HPDE6-E6E7 (cell line): ENCODE measurements at regions not wholly inside any gene's neighbourhood (a gene's known extent, or its start where the extent isn't known, plus 50 kb on each side); places are given as distances from the start of the nearest gene placed in this dataset.

Experiments used
- DNase-seq: peaks from one replicate; pipeline ENCODE4 v3.0.0; 2011; ENCODE audit warnings: missing footprints; ENCODE audit errors: extremely low spot score

DNA sequence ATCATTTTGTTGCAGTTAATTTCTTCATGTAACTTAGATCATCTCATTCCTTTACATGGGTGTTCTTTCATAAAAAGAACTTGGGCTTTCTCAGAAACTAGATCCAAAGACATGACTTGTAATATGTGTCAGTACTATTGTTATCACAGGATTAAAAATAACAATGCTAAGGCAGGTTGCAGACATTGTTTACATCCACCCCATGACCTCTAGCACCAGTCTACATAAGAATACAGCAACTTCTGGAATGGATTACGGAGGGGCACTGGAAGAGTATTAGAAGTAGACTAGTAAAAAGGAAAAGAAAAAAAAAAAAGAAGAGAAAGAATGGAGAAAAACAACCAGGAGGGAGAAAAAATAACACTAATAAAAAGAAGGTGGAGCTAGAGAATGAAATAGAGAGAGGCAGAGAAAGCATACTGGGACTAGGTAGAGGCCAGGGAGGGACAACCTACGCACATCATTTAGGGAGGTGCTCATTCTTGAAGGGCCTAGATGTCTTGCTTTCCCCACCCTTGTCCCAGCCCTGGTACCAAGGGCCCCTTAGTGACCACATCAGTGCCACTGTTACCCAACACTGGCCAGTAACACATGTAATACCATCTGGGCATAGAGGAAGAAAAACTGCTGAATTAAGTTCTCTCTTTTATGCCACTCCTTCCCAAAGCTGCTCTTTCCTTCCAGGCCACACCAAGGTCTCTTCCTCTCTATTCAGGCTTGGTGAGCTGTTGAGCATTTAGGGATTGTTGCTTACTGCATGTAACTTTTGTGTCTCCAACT, 70.6 kb upstream of the KLF7 start:
- DNase-seq: no peak

DNA sequence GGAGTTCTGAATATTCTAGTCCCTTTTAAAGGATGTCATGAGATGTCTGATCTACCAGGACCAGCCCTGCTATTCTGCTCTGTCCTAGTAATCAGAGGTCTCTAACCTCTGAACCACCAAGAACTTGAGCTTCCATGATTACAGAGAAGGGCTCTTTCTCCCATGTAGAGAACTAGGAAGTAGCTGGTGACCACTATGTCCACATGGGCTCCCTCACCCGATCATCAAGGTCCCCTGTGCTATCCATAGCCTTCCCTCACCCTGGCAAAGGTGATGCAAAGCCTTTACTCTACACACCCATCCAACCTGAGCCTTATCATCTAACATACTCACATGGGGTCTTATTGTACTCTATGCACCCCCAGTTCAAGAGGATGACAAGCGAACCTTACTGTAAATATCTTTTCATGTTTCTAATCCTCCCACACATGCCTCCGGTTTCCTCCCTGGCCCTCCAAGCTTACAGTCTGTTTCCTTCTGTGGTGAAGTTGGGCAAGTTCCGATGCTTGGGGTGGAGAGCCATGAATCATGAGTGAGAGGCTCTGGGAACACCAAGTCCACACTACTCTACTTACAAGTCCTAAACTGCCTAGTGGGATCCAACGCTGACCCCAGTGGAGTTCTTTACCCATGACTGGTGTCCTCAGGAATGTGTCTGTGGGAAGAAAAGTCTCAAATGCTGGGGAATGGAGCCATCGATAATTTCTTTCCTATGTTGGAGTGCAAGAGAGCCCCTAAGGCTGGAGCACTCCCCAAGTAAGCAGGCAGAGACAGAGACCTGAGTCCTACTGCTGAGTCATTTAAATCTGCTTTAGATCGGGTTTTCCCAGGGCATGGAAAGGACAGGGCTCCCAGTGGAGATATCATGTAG, 73.3 kb upstream of the KLF7 start:
- DNase-seq: peak; percentile 93

DNA sequence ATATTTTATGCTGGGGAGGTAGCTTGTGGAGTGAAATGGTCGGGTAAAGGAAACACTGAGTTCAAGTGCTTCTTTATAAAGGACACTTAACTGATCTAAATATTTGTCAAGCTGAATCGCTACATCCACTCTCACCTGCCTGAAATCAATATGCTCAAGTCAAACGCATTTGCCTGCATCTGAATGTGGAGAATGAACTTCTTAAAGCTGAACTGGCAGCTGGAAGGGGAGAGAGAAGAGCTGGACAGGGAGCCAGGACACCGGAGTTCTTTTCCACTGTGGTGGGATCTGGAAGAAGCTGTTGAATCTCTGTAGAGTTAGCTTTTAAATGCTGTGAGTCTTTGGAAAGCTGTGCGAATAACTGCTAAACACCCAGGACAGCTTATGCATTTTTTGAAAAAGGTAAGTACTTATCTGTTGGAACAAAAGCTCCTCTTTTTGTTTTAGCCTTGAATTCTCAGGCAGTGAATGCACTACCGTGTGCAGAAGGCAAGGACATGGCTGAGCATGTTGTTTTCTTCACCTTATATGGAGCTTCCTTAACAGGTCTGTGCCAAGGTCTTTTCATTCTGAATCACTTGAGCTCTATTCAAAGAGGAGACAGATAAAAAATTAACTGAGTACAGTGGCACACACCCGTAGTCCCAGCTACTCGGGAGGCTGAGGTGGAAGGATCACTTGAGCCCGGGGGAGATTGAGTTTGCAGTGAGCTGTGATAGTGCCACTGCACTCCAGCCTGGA, 74.2 kb upstream of the KLF7 start:
- peak; percentile 49 for DNase-seq

DNA sequence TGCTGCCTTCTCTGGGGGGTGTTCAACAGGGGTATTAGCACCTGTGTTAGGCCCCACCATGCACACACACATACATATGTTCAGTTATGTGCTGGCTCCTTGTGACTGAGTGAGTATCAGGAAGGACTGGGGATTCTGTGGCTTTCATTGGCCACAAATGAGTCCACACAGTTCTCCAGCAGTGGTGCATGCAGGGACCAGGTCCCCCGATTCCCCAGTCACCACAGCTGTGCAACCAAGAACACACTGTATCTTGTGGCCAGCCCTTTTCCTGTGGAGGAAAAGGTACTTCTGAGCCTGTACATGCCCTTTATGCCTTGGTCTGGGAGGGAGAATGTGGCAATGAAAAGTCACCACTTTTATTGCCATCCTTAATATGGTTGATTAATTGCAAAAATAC, 74.9 kb upstream of the KLF7 start:
- DNase-seq: no peak

DNA sequence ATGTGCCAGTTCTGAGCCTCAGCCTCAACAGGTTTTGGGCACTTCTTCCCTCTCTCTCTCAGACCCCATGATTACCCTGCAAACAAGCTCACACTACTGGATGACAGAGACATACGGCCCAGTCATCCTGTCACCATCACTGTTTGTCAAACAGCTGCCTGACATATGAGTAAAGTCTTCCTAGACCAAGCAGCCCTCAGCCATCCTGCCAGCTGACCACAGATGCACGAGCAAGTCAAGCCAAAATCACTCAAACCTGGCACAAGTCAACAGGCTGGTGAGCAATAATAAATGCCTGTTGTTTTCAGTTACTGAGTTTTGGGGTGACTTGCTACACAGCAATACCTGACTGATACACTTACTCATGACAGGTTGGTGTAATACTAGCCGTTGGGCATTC, 75.5 kb upstream of the KLF7 start:
- DNase-seq: no peak

DNA sequence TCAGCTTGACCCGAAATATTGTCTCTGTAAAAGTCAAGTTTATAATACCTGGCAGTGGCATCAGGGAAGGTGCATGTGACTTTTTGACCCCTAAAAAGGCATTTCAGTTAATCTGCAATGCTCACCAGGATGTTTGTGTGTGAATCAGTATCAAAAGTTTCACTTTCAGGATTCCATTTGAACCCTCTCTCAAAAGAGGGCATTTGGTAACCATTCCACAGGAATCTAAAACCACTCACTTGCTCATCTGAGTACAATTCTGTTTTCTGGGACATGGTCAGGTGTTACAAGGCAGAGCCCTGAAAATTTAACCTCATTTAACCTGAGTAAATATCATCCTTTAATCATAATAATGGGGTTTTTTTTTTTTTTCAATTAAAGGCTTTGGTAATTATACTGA, 77.9 kb upstream of the KLF7 start:
- DNase-seq: no peak

DNA sequence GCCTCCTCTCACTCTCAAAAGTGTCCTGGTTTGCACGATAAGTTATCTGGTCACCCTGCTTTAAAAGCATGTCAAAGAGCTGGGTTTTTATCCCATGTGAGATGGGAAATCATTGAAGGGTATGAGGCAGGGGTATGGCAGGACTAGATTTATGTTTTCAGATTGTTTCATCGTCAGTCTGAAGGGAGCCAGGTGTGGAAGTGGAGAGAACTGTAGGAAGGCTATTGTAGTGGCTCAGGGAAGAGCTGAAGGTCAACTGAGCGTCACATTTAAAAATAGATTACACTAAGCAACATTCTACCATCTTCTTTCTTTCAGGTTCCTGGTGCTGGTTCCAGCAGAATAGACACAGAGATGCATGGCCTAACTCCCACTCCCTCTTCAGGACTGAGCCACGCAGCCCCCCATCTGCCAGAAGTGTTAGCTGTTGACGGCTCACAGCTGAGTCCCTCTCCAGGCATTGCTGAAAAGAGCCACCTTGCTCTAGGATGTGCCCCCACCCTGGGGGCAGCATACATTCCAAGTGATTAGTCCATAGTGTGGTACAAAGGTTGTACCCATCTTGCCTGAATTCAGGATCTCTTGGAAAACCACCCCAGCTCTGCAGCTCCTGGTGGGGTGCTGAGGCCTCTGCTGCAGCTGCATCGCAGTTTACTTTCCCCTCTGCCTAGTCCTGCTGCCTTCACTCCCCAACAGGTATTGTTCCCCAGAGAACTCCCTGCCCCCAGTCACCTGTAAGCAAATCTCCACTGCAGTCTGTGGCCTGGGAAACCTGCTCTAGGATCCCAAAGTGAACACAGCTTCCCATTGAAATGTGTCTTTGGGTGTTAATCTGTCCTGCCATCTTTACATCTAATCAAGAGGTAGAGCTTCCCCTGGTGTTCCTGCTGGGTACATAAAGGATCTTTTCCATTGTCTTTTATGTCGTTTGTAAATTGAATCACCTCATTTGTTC, 79.5 kb upstream of the KLF7 start:
- DNase-seq: no peak

DNA sequence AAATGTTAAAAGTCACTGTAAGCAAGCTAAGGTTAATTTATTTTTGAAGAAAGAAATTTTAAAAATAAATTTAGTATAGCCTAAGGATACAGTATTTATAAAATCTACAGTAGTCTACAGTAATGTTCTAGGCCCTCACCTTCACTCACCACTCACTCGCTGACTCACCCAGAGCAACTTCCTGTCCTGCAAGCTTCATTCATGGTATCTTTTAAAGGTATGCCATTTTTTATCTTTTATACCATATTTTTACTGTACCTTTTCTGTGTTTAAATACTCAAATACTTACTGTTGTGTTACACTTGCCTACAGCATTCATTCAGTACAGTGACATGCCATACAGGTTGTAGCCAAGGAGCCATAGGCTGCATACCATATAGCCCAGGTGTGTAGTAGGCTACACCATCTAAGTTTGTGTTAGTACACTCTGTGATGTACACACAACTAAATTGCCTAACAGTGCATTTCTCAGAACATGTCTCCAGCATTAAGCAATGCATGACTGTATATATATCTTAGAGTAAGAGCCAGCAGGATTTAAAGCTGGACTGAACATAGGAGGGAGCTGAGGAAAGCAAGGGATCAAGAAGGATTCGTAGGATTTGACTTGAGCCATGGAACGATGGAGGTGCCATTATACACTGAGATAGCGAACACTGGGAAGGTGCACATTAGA, 83.1 kb upstream of the KLF7 start:
- DNase-seq: no peak

DNA sequence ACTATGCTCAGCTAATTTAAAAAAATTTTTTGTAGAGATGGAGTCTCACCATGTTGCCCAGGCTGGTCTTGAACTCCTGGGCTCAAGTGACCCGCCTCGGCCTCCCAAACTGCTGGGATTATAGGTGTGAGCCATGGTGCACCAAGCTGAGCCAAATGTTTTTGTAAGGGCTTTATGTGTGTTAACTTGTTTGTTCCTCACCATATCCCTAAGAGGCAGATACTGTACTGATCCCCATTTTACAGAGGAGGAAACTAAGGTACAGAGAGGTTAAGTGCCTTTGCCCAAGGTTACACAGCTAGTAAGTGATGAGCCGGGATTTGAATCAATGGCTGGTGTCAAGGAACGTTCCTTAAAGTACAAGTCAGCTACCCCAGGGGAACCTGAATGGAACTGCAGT, 85.3 kb upstream of the KLF7 start:
- no peak for DNase-seq

DNA sequence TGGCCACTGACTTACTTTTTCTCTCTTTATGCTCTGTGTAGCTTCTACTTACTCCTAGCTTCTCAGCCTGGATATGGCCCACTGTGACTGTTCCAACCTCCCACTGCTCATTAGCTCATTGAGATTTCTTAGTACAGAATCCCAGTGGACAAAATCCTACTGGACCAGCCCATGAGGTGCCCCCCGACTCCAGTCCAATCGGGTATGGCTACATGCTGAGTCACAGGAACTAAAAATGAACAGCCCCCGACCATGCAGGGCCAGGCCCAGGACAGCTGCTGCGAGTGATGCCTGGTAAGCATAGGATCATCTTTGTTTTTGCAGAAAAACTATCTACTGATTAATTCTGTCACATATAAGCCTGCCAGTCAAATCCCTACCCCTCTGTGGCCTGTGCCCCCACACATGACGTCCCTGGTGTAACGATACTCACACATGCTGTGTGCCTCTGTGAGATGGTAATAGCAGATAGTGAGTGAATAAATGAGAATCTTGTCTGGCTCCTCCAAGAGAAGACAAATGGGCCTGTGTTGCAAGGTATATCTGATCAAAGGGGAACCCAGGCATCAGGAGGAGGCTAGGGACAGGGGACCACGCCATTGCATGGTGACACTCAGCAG, 85.9 kb upstream of the KLF7 start:
- no peak for DNase-seq

DNA sequence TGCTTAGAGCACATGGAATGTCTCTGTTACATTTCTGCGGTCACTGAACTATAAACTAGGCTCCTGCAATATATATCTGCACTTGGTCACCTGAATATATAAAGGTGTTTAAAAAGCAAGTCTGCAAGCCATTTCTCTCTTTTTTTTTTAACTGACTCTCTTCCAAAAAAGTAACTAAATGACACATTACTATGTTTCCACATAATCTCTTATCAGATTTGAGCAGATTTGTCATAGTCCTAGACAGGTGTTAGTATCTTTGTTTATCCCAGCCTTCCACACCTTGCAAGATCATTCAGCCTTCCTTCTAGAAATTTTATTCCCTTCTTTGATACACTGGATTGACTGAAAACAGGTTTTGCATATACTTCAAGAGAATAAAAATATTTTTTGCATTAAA, 86.7 kb upstream of the KLF7 start:
- DNase-seq: no peak

DNA sequence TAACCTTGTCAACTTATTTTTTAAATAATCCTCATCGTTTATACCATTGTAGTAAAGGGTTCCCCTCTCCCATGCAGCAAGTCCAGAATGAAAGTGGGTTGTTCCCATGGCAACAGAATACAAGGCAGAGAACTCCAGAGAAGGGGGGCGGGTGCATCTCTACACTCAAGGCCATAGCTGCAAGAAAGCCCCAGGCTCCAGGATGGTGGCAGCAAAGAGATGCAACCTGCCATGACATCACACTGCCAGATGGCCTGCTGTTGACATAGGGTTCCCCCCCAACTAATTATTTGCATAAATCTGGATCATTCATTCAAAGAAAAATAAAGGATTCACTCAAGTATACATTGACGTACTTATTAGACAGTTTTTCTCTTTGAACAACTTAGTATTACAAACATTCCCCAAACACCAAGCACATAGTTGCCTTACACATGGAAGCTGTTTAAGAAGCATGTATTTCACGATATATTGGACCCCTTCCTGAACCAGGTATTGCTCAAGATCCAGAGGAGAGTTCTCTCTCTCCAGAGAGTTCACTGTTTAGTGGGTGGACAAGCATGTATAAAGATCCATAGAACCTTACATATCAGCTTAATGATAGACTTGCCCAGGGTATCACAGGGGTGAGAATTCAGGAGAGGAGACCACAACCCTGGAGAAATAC, 87.4 kb upstream of the KLF7 start:
- DNase-seq: no peak

DNA sequence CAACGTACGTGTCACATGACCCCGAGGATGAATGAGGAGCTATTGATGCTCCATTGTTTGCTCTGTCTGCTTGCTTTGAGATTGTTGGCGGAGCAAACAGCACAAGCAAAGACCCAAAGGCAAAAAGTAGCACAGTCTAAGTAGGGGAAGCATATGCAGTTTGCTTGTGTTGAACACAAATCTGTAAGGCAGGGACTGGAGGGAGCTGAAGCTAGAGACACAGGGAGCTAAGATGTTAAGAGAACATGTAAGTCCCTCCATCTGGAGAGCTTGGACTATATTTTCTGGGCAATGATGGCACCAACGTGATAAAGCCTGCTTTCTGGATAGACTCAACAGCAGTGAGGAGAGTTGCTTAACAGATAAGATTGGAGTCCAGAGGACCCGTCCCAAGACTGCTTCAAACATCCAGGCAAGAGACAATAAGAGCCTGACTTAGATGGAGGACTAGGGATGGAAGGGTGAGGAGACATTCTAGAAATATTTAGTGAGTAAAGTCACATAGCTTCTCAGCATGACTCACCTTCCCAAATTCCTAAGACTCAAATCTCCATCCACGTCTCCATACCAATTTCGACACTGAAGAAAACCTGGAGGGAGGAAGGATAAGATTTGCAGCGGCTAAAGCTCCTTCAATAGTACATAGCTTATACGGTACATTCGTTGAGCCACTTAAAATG, 88.1 kb upstream of the KLF7 start:
- DNase-seq: no peak

DNA sequence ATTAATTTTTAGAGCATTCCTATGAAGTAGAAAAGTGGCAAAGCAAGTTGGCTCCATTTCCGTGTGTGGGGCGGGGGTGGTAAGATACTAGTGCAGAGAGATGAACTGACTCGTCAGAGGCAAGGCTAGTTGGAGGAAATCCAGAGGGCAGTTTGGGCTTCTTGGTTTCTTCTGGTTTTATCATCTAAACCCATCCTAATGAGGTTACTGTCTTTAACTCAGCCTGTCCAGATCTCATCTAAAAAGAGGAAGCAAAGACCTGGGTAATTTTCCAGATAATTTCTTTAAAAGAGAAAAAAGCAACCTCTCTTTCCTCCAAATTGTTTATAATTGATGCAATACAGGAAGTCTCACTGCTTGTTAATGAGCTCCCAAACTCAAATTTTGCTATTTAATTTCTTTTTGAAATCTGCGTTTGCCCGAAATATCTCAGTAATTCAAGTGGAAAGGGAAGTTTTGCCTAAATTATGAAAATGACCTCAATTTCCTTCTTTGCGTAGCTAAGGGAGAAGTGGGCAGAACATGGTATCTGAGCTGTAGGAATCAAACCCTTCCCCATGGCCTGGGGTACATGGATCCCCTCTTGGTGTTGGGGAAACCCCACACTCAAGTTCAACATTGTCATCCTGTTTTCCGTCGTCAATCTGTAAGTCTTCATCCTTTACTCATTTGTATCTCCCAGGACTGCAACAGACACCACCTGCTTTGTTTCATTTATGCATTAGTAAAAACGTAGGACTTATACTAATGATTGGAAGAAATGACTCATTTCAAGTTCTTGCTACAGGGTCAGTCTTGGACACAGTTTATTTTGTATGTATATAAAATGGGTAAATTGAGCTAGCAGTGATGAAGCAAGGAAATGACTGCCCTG, 89.1 kb upstream of the KLF7 start:
- no peak for DNase-seq

DNA sequence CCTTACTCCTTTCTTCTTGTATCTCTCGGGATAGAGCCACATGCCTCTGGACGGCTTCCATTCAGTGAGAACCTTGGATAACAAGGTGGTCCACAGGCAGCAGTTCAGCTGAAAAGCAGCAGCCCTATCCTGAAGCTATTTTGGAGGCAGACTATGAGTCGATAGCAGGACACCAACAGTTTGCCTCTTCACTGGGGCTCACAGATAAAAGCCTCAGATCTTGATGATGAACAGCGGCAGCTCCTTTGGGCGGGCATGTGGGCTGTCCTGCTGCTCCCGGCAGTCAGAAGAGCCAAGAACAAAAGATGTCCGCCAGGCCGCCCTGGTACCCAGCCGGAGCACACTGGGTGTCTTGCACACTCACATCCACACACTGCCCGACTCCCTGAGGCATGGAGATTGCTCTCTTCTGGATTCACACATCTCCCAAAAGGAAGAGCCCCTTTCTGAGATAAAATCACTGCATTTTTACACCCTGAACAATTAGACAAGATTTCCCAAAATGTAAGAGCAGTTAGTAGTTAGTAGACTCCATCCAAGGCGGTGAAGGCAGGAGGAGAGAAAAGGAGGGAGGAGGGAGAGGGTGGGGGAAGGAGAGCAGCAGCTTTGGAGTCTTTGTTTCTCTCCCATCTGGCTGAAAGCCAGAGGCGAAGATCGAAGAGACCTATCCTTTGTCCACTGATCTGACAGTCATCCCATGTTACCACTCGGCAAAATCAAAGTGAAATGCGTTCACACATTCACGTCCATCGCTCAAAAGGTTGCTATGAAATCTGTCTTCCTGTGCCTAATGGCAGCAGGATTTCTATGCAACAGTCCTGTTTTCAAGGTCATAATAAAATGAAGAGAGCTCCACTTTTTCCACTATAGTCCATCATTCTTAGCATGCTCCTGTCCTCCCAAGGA, 90.1 kb upstream of the KLF7 start:
- DNase-seq: no peak

DNA sequence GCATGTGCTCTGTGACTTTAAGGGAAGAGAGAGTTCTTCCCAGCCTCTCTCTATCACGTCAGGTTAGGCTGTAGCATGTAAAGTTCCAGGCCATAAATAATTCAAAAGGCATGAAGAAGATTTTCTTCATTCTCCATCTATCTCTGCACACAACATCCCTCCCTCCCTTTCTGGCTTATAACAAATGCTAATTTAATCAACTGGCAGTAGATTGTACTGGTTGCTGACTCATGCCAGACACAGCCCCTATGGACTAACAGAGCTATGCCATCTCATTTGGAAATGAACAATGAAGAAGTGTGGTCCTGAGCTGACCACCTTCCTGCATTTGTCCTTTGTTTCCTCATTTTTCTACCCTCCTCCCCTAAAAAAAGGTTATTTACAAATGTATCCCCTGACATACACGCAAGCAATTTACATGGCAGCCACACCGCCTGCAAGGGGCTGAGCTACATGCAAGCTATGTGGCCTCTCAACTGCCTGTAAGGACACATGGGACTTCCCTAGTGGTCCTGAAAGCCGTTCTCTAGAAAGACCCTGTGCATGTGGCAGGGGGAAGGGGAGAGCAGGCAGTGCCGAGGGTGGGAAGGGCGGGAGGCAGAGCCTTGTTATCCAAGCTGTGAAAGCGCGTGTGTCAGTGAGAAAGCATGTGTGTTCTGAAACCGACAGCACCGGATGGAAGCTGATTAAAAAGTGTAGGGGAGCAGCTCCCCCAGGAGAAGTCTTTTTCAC, 90.9 kb upstream of the KLF7 start:
- no peak for DNase-seq
